WTC11 (cell line): ENCODE measurements at regions not wholly inside any gene's neighbourhood (a gene's known extent, or its start where the extent isn't known, plus 50 kb on each side); places are given as distances from the start of the nearest gene placed in this dataset.

Source experiments
- CDX4 ChIP-seq: fragments of 250-450 bp; sonication (Bioruptor Pico); IDR thresholded peaks from 2 replicates; pipeline ENCODE4 v1.9.0; 2021; ENCODE audit warnings: moderate library complexity, mild to moderate bottlenecking, inconsistent platforms, borderline replicate concordance
- CTCF ChIP-seq: fragments of 200-600 bp; IDR thresholded peaks from 2 replicates; pipeline ENCODE4 v1.8.0; 2022; ENCODE audit warnings: antibody characterized with exemption
- ESRRA ChIP-seq: sonication (generic); formaldehyde crosslinking; IDR thresholded peaks from 2 replicates; pipeline ENCODE4 v1.8.1; 2022; ENCODE audit warnings: mild to moderate bottlenecking, missing genetic modification reagents, borderline replicate concordance
- MAX ChIP-seq: sonication (generic); formaldehyde crosslinking; IDR thresholded peaks from 2 replicates; pipeline ENCODE4 v1.8.0; 2022; ENCODE audit warnings: mild to moderate bottlenecking, missing genetic modification reagents
- SP1 ChIP-seq: sonication (generic); formaldehyde crosslinking; conservative IDR thresholded peaks from 2 replicates; pipeline ENCODE4 v1.8.1; 2022; ENCODE audit warnings: missing genetic modification reagents
- TP53 ChIP-seq: sonication (generic); formaldehyde crosslinking; IDR thresholded peaks from 2 replicates; pipeline ENCODE4 v1.8.1; 2023; ENCODE audit warnings: mild to moderate bottlenecking, missing genetic modification reagents

- TF ChIP-seq CTCF, result no peak
- TF ChIP-seq MAX (CRISPR knock-in tag), result no peak
- TF ChIP-seq SP1 (CRISPR knock-in tag), result no peak
- TF ChIP-seq CDX4 (CRISPR knock-in tag), result no peak
- no peak for TF ChIP-seq ESRRA (CRISPR knock-in tag)
- TF ChIP-seq TP53 (CRISPR knock-in tag), result no peak
Observed at GRCh38 chr4:30920043-30920442, 199.9 kb downstream of the PCDH7 start.
